ENCODE measurements at regions not wholly inside any gene's neighbourhood (a gene's known extent, or its start where the extent isn't known, plus 50 kb on each side); places are given as distances from the start of the nearest gene placed in this dataset.

GRCh38 chr2:239526666-239527415 lies 126.0 kb upstream of the HDAC4 start:
- no peak overlapping the region for H3K27ac Mint-ChIP-seq
- H3K4me1 Mint-ChIP-seq (ENCODE audit: low read depth) = peaks cover 3% of the 10 kb centered on the region
- no peak for DNase-seq
- H3K27me3 Mint-ChIP-seq = peaks cover 2% of the 10 kb centered on the region
- no peaks in the 10 kb centered on the region for H3K9me3 Mint-ChIP-seq
- H3K4me3 Mint-ChIP-seq = no peak overlapping the region
- H3K36me3 Mint-ChIP-seq (ENCODE audit: low read depth) = no peaks in the 10 kb centered on the region

GRCh38 chr2:239526038-239526437 lies 125.2 kb upstream of the HDAC4 start:
- no peak for DNase-seq
- no peak overlapping the region for H3K27ac Mint-ChIP-seq
- H3K36me3 Mint-ChIP-seq (ENCODE audit: low read depth) = no peaks in the 10 kb centered on the region
- H3K27me3 Mint-ChIP-seq = peaks cover 2% of the 10 kb centered on the region
- no peaks in the 10 kb centered on the region for H3K9me3 Mint-ChIP-seq
- H3K4me3 Mint-ChIP-seq = no peak overlapping the region
- peaks cover 3% of the 10 kb centered on the region for H3K4me1 Mint-ChIP-seq (ENCODE audit: low read depth)

GRCh38 chr2:239523954-239524330 lies 123.1 kb upstream of the HDAC4 start:
- H3K4me3 Mint-ChIP-seq = no peak overlapping the region
- H3K27me3 Mint-ChIP-seq = no peaks in the 10 kb centered on the region
- no peaks in the 10 kb centered on the region for H3K36me3 Mint-ChIP-seq (ENCODE audit: low read depth)
- peaks cover 3% of the 10 kb centered on the region for H3K4me1 Mint-ChIP-seq (ENCODE audit: low read depth)
- H3K27ac Mint-ChIP-seq = no peak overlapping the region
- DNase-seq = no peak
- H3K9me3 Mint-ChIP-seq = no peaks in the 10 kb centered on the region

- Mint-ChIP-seq H3K36me3 (ENCODE audit: low read depth) (no peaks in the 10 kb centered on the region), H3K9me3 (no peaks in the 10 kb centered on the region), H3K4me1 (ENCODE audit: low read depth) (peaks cover 3% of the 10 kb centered on the region), H3K27ac (no peak overlapping the region), H3K4me3 (no peak overlapping the region), H3K27me3 (no peaks in the 10 kb centered on the region)
- no peak for DNase-seq
These were observed 122.5 kb upstream of the HDAC4 start for GRCh38 chr2:239523147-239523953.

GRCh38 chr2:239522740-239523119 lies 121.9 kb upstream of the HDAC4 start:
- Mint-ChIP-seq H3K9me3 (no peaks in the 10 kb centered on the region), H3K27me3 (no peaks in the 10 kb centered on the region), H3K4me1 (ENCODE audit: low read depth) (peaks cover 3% of the 10 kb centered on the region), H3K27ac (no peak overlapping the region), H3K4me3 (no peak overlapping the region), H3K36me3 (ENCODE audit: low read depth) (no peaks in the 10 kb centered on the region)
- DNase-seq = no peak

GRCh38 chr2:239522002-239522739 lies 121.4 kb upstream of the HDAC4 start:
- Mint-ChIP-seq H3K4me1 (ENCODE audit: low read depth) (peaks cover 3% of the 10 kb centered on the region), H3K27ac (no peak overlapping the region), H3K36me3 (ENCODE audit: low read depth) (no peaks in the 10 kb centered on the region), H3K9me3 (no peaks in the 10 kb centered on the region), H3K4me3 (no peak overlapping the region), H3K27me3 (no peaks in the 10 kb centered on the region)
- DNase-seq = no peak

- DNase-seq = no peak
- Mint-ChIP-seq H3K4me1 (ENCODE audit: low read depth) (peaks cover 3% of the 10 kb centered on the region), H3K36me3 (ENCODE audit: low read depth) (no peaks in the 10 kb centered on the region), H3K27me3 (no peaks in the 10 kb centered on the region), H3K27ac (no peak overlapping the region), H3K9me3 (no peaks in the 10 kb centered on the region), H3K4me3 (no peak overlapping the region)
These were observed 120.6 kb upstream of the HDAC4 start for GRCh38 chr2:239521518-239521815.

GRCh38 chr2:239520811-239521517 lies 120.1 kb upstream of the HDAC4 start:
- Mint-ChIP-seq H3K36me3 (ENCODE audit: low read depth) (no peaks in the 10 kb centered on the region), H3K4me1 (ENCODE audit: low read depth) (peaks cover 3% of the 10 kb centered on the region), H3K27me3 (no peaks in the 10 kb centered on the region), H3K9me3 (no peaks in the 10 kb centered on the region), H3K27ac (no peak overlapping the region), H3K4me3 (no peak overlapping the region)
- DNase-seq = no peak

GRCh38 chr2:239519921-239520585 lies 119.2 kb upstream of the HDAC4 start:
- H3K4me3 Mint-ChIP-seq = no peak overlapping the region
- DNase-seq = no peak
- H3K27ac Mint-ChIP-seq = no peak overlapping the region
- no peaks in the 10 kb centered on the region for H3K27me3 Mint-ChIP-seq
- H3K9me3 Mint-ChIP-seq = no peaks in the 10 kb centered on the region
- no peaks in the 10 kb centered on the region for H3K36me3 Mint-ChIP-seq (ENCODE audit: low read depth)
- H3K4me1 Mint-ChIP-seq (ENCODE audit: low read depth) = peaks cover 3% of the 10 kb centered on the region

GRCh38 chr2:239519089-239519920 lies 118.5 kb upstream of the HDAC4 start:
- Mint-ChIP-seq H3K4me1 (ENCODE audit: low read depth) (peaks cover 3% of the 10 kb centered on the region), H3K27ac (no peak overlapping the region), H3K36me3 (ENCODE audit: low read depth) (no peaks in the 10 kb centered on the region), H3K27me3 (no peaks in the 10 kb centered on the region), H3K4me3 (no peak overlapping the region), H3K9me3 (no peaks in the 10 kb centered on the region)
- DNase-seq = no peak

GRCh38 chr2:239518286-239519088 lies 117.7 kb upstream of the HDAC4 start:
- no peaks in the 10 kb centered on the region for H3K9me3 Mint-ChIP-seq
- no peak overlapping the region for H3K4me3 Mint-ChIP-seq
- DNase-seq = no peak
- H3K4me1 Mint-ChIP-seq (ENCODE audit: low read depth) = no peaks in the 10 kb centered on the region
- H3K36me3 Mint-ChIP-seq (ENCODE audit: low read depth) = no peaks in the 10 kb centered on the region
- H3K27me3 Mint-ChIP-seq = no peaks in the 10 kb centered on the region
- H3K27ac Mint-ChIP-seq = no peak overlapping the region

- Mint-ChIP-seq H3K27ac (no peak overlapping the region), H3K27me3 (no peaks in the 10 kb centered on the region), H3K9me3 (no peaks in the 10 kb centered on the region), H3K36me3 (ENCODE audit: low read depth) (no peaks in the 10 kb centered on the region), H3K4me1 (ENCODE audit: low read depth) (no peaks in the 10 kb centered on the region), H3K4me3 (no peak overlapping the region)
- DNase-seq = no peak
These were observed 116.9 kb upstream of the HDAC4 start for GRCh38 chr2:239517686-239518085.

GRCh38 chr2:239516954-239517305 lies 116.1 kb upstream of the HDAC4 start:
- Mint-ChIP-seq H3K4me1 (ENCODE audit: low read depth) (no peaks in the 10 kb centered on the region), H3K9me3 (no peaks in the 10 kb centered on the region), H3K4me3 (no peak overlapping the region), H3K27ac (no peak overlapping the region), H3K27me3 (no peaks in the 10 kb centered on the region), H3K36me3 (ENCODE audit: low read depth) (no peaks in the 10 kb centered on the region)
- no peak for DNase-seq
